IMR-90 (cell line): ENCODE measurements at regions not wholly inside any gene's neighbourhood (a gene's known extent, or its start where the extent isn't known, plus 50 kb on each side); places are given as distances from the start of the nearest gene placed in this dataset.

Experiments
- ATAC-seq: fragments of 200-7000 bp; cut with Tn5 transposase; 2 replicates; pipeline ENCODE4 v1.9.1; 2020; ENCODE audit warnings: low read depth, mild to moderate bottlenecking, moderate library complexity
- BruUV-seq: library from RNA; stranded (reverse); fragments of 400-500 nt; replicated peaks from 2 replicates; lab custom pipeline; 2021; lab: Mats Ljungman, UMichigan
- CTCF ChIA-PET: fragments of 300-600 bp; formaldehyde crosslinking; extraction: SDS; loops from one replicate; lab custom pipeline; 2021; ENCODE audit warnings: antibody characterized with exemption; lab: Yijun Ruan, JAX
- POLR2A ChIA-PET: fragments of 300-600 bp; sonication (Branson Sonifier 250); formaldehyde crosslinking; loops from one replicate; lab custom pipeline; 2022; ENCODE audit warnings: antibody characterized with exemption; ENCODE audit not compliant: unreplicated experiment; lab: Charles Lee
- DNase-seq: peaks from one replicate; pipeline ENCODE4 v3.0.0; 2013
- H2AFZ ChIP-seq: replicated peaks from 2 replicates; pipeline ENCODE3; 2013; ENCODE audit warnings: low read length, mild to moderate bottlenecking; ENCODE audit not compliant: poor library complexity
- H2AK5ac ChIP-seq: 2 replicates; pipeline ENCODE4 v1.6.1; 2013; ENCODE audit warnings: low read depth, low read length, inconsistent platforms
- H2AK9ac ChIP-seq: replicated peaks from 2 replicates; pipeline ENCODE3; 2013; ENCODE audit warnings: mild to moderate bottlenecking, low read depth, low read length, moderate library complexity; ENCODE audit not compliant: poor library complexity
- H2BK120ac ChIP-seq: 2 replicates; pipeline ENCODE4 v1.6.1; 2013; ENCODE audit warnings: low read depth, low read length, inconsistent platforms
- H2BK15ac ChIP-seq: 3 replicates; pipeline ENCODE4 v1.6.1; 2013; ENCODE audit warnings: low read depth, low read length, inconsistent platforms
- H2BK20ac ChIP-seq: 2 replicates; pipeline ENCODE4 v1.6.1; 2013; ENCODE audit warnings: low read depth, mild to moderate bottlenecking, inconsistent platforms, low read length, moderate library complexity
- H2BK5ac ChIP-seq: 2 replicates; pipeline ENCODE4 v1.6.1; 2013; ENCODE audit warnings: mild to moderate bottlenecking, low read depth, low read length, inconsistent platforms; ENCODE audit not compliant: poor library complexity, severe bottlenecking
- H3K14ac ChIP-seq: replicated peaks from 2 replicates; pipeline ENCODE4 v1.6.1; 2013; ENCODE audit warnings: low read depth, low read length, inconsistent platforms
- H3K18ac ChIP-seq: 2 replicates; pipeline ENCODE4 v1.6.1; 2013; ENCODE audit warnings: low read depth, low read length, control low read depth
- H3K23ac ChIP-seq: 2 replicates; pipeline ENCODE4 v1.6.1; 2013; ENCODE audit warnings: low read depth, low read length, inconsistent platforms
- H3K27ac ChIP-seq: 2 replicates; pipeline ENCODE4 v1.5.1; 2013; ENCODE audit warnings: mild to moderate bottlenecking, control low read depth, low read length; ENCODE audit not compliant: insufficient read depth
- H3K27me3 ChIP-seq: 2 replicates; pipeline ENCODE4 v1.6.1; 2013; ENCODE audit warnings: low read length; ENCODE audit not compliant: control insufficient read depth, insufficient read depth
- H3K36me3 ChIP-seq: 2 replicates; pipeline ENCODE4 v1.6.1; 2013; ENCODE audit warnings: low read length, mixed read lengths; ENCODE audit not compliant: control insufficient read depth, insufficient read depth
- H3K4ac ChIP-seq: 2 replicates; pipeline ENCODE4 v1.6.1; 2013; ENCODE audit warnings: low read depth, low read length, inconsistent platforms
- H3K4me1 ChIP-seq: 2 replicates; pipeline ENCODE4 v1.6.1; 2013; ENCODE audit warnings: low read length, mixed read lengths; ENCODE audit not compliant: control insufficient read depth, insufficient read depth
- H3K4me2 ChIP-seq: 2 replicates; pipeline ENCODE4 v1.6.1; 2013; ENCODE audit warnings: low read depth, mild to moderate bottlenecking, control low read depth, low read length, moderate library complexity
- H3K4me3 ChIP-seq: 2 replicates; pipeline ENCODE4 v1.5.1; 2013; ENCODE audit warnings: low read depth, mild to moderate bottlenecking, control low read depth, low read length, moderate library complexity; ENCODE audit not compliant: insufficient read depth
- H3K56ac ChIP-seq: 2 replicates; pipeline ENCODE4 v1.6.1; 2013; ENCODE audit warnings: low read length, inconsistent platforms; ENCODE audit not compliant: insufficient read depth; ENCODE audit errors: extremely low read depth
- H3K79me1 ChIP-seq, 2 experiments: 2 replicates each; pipeline ENCODE4 v1.6.1; 2013; ENCODE audit warnings: low read length in 2 of 2, inconsistent platforms in 1 of 2, low read depth in 1 of 2
- H3K9ac ChIP-seq: 2 replicates; pipeline ENCODE4 v1.6.1; 2013; ENCODE audit warnings: low read depth, low read length, control low read depth
- H3K9me1 ChIP-seq: 2 replicates; pipeline ENCODE4 v1.6.1; 2013; ENCODE audit warnings: low read length, inconsistent platforms; ENCODE audit not compliant: insufficient read depth
- H3K9me3 ChIP-seq: 2 replicates; pipeline ENCODE4 v1.6.1; 2013; ENCODE audit warnings: low read length; ENCODE audit not compliant: control insufficient read depth, insufficient read depth
- H4K20me1 ChIP-seq: 2 replicates; pipeline ENCODE4 v1.6.1; 2013; ENCODE audit warnings: low read length, inconsistent platforms; ENCODE audit not compliant: insufficient read depth
- H4K5ac ChIP-seq: 2 replicates; pipeline ENCODE4 v1.6.1; 2013; ENCODE audit warnings: mild to moderate bottlenecking, low read depth, low read length, control low read depth
- H4K8ac ChIP-seq, 2 experiments: 2 replicates each; pipeline ENCODE4 v1.6.1; 2013; ENCODE audit warnings: low read depth in 2 of 2, low read length in 2 of 2, control low read depth in 1 of 2, inconsistent platforms in 1 of 2
- H4K91ac ChIP-seq: 2 replicates; pipeline ENCODE4 v1.6.1; 2013; ENCODE audit warnings: low read depth, low read length, inconsistent platforms; ENCODE audit not compliant: insufficient read depth
- CEBPB ChIP-seq: IDR thresholded peaks from 2 replicates; pipeline ENCODE4 v1.6.1; 2012; ENCODE audit warnings: low read depth, low read length, improper control_type of control experiment
- CHD1 ChIP-seq: IDR thresholded peaks from 2 replicates; pipeline ENCODE4 v1.6.1; 2012; ENCODE audit warnings: low read depth, low read length, improper control_type of control experiment
- ELK1 ChIP-seq: fragments of 150-350 bp; IDR thresholded peaks from 2 replicates; pipeline ENCODE4 v1.6.1; 2016; ENCODE audit warnings: low read depth, mild to moderate bottlenecking, low read length, moderate library complexity, borderline replicate concordance
- FOS ChIP-seq: fragments of 150-350 bp; IDR thresholded peaks from 2 replicates; pipeline ENCODE4 v1.6.1; 2016; ENCODE audit warnings: low read depth, low read length
- MAFK ChIP-seq: IDR thresholded peaks from 2 replicates; pipeline ENCODE4 v1.6.1; 2012; ENCODE audit warnings: low read depth, low read length, improper control_type of control experiment
- MAZ ChIP-seq: IDR thresholded peaks from 2 replicates; pipeline ENCODE4 v1.6.1; 2012; ENCODE audit warnings: low read depth, mild to moderate bottlenecking, low read length, improper control_type of control experiment, moderate library complexity, borderline replicate concordance
- MXI1 ChIP-seq: IDR thresholded peaks from 2 replicates; pipeline ENCODE4 v1.6.1; 2012; ENCODE audit warnings: low read depth, mild to moderate bottlenecking, low read length, moderate library complexity, borderline replicate concordance
- NFE2L2 ChIP-seq: fragments of 150-350 bp; IDR thresholded peaks from 2 replicates; pipeline ENCODE4 v1.6.1; 2016; ENCODE audit warnings: low read depth, mild to moderate bottlenecking, low read length
- POLR2A ChIP-seq: IDR thresholded peaks from 2 replicates; pipeline ENCODE4 v1.6.1; 2012; ENCODE audit warnings: mild to moderate bottlenecking, low read depth, low read length
- RAD21 ChIP-seq: IDR thresholded peaks from 2 replicates; pipeline ENCODE4 v1.6.1; 2012; ENCODE audit warnings: low read length, improper control_type of control experiment
- RCOR1 ChIP-seq: IDR thresholded peaks from 2 replicates; pipeline ENCODE4 v1.6.1; 2012; ENCODE audit warnings: mild to moderate bottlenecking, low read length, improper control_type of control experiment; ENCODE audit not compliant: insufficient replicate concordance
- SMC3 ChIP-seq: fragments of 150-350 bp; IDR thresholded peaks from 2 replicates; pipeline ENCODE4 v1.6.1; 2016; ENCODE audit warnings: low read depth, mild to moderate bottlenecking, antibody characterized with exemption, low read length, moderate library complexity
- WGBS, 2 experiments: methylation state at CpG; one replicate each; pipeline versions ENCODE4 v1.1.5 to v1.1.7; 2013; ENCODE audit warnings: missing lambda C conversion rate in 2 of 2; ENCODE audit not compliant: insufficient read length in 1 of 2; ENCODE audit errors: extremely low coverage in 2 of 2; 5-methylcytosine and 5-hydroxymethylcytosine counted together
- dilution Hi-C: fragments of 300-500 bp; cut with HindIII; formaldehyde crosslinking; loops from one replicate; pipeline ENCODE4 v1.14.3; 2018; ENCODE audit warnings: low sequenced_read_pairs; ENCODE audit not compliant: unreplicated experiment
- in situ Hi-C: fragments of 300-500 bp; cut with MboI; formaldehyde crosslinking; loops from 3 replicates; pipeline ENCODE4 v1.14.3; 2019; ENCODE audit warnings: low sequenced_read_pairs, inconsistent platforms, mixed read lengths
- intact Hi-C: fragments of 100-400 bp; cut with micrococcal nuclease; formaldehyde crosslinking; loops from 2 replicates; pipeline ENCODE4 v1.10.0; 2022

- no peak for DNase-seq
- Histone ChIP-seq H2AK9ac (no peak overlapping the region), H3K9me3 (no peaks in the 10 kb centered on the region), H4K20me1 (no peaks in the 10 kb centered on the region), H3K27me3 (no peaks in the 10 kb centered on the region), H4K8ac (no peak overlapping the region), H3K27ac (no peak overlapping the region), H3K4me2 (no peak overlapping the region), H4K91ac (no peak overlapping the region), H2AK5ac (no peak overlapping the region), H2BK20ac (no peak overlapping the region), H3K79me1 (no peaks in the 10 kb centered on the region), H2BK15ac (no peak overlapping the region), H3K18ac (no peak overlapping the region), H3K4me1 (no peaks in the 10 kb centered on the region), H3K36me3 (no peaks in the 10 kb centered on the region), H3K23ac (no peak overlapping the region), H3K56ac (no peak overlapping the region), H4K5ac (no peak overlapping the region), H3K9me1 (no peaks in the 10 kb centered on the region), H3K9ac (no peak overlapping the region), H3K4me3 (no peak overlapping the region), H2BK5ac (no peak overlapping the region), H3K4ac (no peak overlapping the region), H3K14ac (no peak overlapping the region; the same call in 1 of the 2 replicates), H2AFZ (no peak overlapping the region), H2BK120ac (no peak overlapping the region)
- BruUV-seq, result no TSS peak
- WGBS, 2 experiments, result no CpG with 5 or more reads among the region's 1 CpG
- CTCF ChIA-PET, result interaction anchor here (0.6 to 1.2 kb wide), 3 partner anchors 20 to 193 kb away, joined by 3 to 5 read pairs (median 4); no protein-coding TSS in a partner anchor
- POLR2A ChIA-PET, result no interaction called here
- dilution Hi-C loops, result no loop called here
- in situ Hi-C loops, result no loop called here
- ATAC-seq, result no peak
- intact Hi-C loops, result no loop called here
- no peak for TF ChIP-seq CEBPB
- TF ChIP-seq POLR2A, result no peak
- TF ChIP-seq CHD1, result no peak
- TF ChIP-seq SMC3, result no peak
- no peak for TF ChIP-seq NFE2L2
- TF ChIP-seq FOS, result no peak
- no peak for TF ChIP-seq RAD21
- no peak for TF ChIP-seq MAFK
- no peak for TF ChIP-seq RCOR1
- TF ChIP-seq MXI1, result no peak
- TF ChIP-seq ELK1, result no peak
- no peak for TF ChIP-seq MAZ
These were observed 144.0 kb upstream of the PALMD start for GRCh38 chr1:99501871-99502270.
